T-helper 2 cell treated with Interferon-gamma antibody and Interleukin-4, amounts not matched to agents 100 ng/mL and 5 ng/mL, for 36 hours (primary cell): ENCODE measurements at regions not wholly inside any gene's neighbourhood (a gene's known extent, or its start where the extent isn't known, plus 50 kb on each side); places are given as distances from the start of the nearest gene placed in this dataset.

Source experiments
- intact Hi-C: fragments of 100-400 bp; cut with micrococcal nuclease; formaldehyde crosslinking; loops from one replicate; pipeline ENCODE4 v1.15.1; 2023

GRCh38 chr13:22001336-22001735 lies 330.5 kb downstream of the FGF9 start:
- intact Hi-C loops, result no loop called here

- intact Hi-C loops, result no loop called here
Measured at GRCh38 chr13:22002893-22003292, 332.0 kb downstream of the FGF9 start.

GRCh38 chr13:22009500-22009899 lies 338.6 kb downstream of the FGF9 start:
- intact Hi-C loops, result no loop called here

- intact Hi-C loops, result no loop called here
Measured at GRCh38 chr13:22009937-22010336, 339.1 kb downstream of the FGF9 start.

- intact Hi-C loops, result no loop called here
Measured at GRCh38 chr13:22012686-22013085, 341.8 kb downstream of the FGF9 start.

- intact Hi-C loops, result no loop called here
Measured at GRCh38 chr13:22014469-22014868, 343.6 kb downstream of the FGF9 start.

- intact Hi-C loops, result no loop called here
Measured at GRCh38 chr13:22017226-22017625, 346.4 kb downstream of the FGF9 start.

- intact Hi-C loops, result no loop called here
Measured at GRCh38 chr13:22018076-22018835, 347.4 kb downstream of the FGF9 start.

- intact Hi-C loops, result no loop called here
Measured at GRCh38 chr13:22018836-22019210, 347.9 kb downstream of the FGF9 start.

GRCh38 chr13:22024381-22024994 lies 353.6 kb downstream of the FGF9 start:
- intact Hi-C loops, result no loop called here

- intact Hi-C loops, result no loop called here
Measured at GRCh38 chr13:22027566-22027965, 356.7 kb downstream of the FGF9 start.

- intact Hi-C loops, result no loop called here
Measured at GRCh38 chr13:22028831-22029230, 358.0 kb downstream of the FGF9 start.

- intact Hi-C loops, result no loop called here
Measured at GRCh38 chr13:22030321-22030720, 359.4 kb downstream of the FGF9 start.

- intact Hi-C loops, result no loop called here
Measured at GRCh38 chr13:22031702-22032286, 360.9 kb downstream of the FGF9 start.

GRCh38 chr13:22032905-22033304 lies 362.0 kb downstream of the FGF9 start:
- intact Hi-C loops, result no loop called here

GRCh38 chr13:22039961-22040360 lies 369.1 kb downstream of the FGF9 start:
- intact Hi-C loops, result no loop called here

GRCh38 chr13:22040810-22041364 lies 370.0 kb downstream of the FGF9 start:
- intact Hi-C loops, result no loop called here

GRCh38 chr13:22041741-22042140 lies 370.9 kb downstream of the FGF9 start:
- intact Hi-C loops, result no loop called here

GRCh38 chr13:22047082-22047784 lies 376.4 kb downstream of the FGF9 start:
- intact Hi-C loops, result no loop called here

GRCh38 chr13:22047785-22048104 lies 376.9 kb downstream of the FGF9 start:
- intact Hi-C loops, result no loop called here

- intact Hi-C loops, result no loop called here
Measured at GRCh38 chr13:22049384-22049783, 378.5 kb downstream of the FGF9 start.

GRCh38 chr13:22050951-22051563 lies 380.2 kb downstream of the FGF9 start:
- intact Hi-C loops, result no loop called here
